Uterus (tissue), 3 donors: ENCODE measurements at regions not wholly inside any gene's neighbourhood (a gene's known extent, or its start where the extent isn't known, plus 50 kb on each side); places are given as distances from the start of the nearest gene placed in this dataset.
A peak's percentile ranks its signal among the peaks of the same experiment; 100 is the strongest.
"Not testable (repeated sequence)": the region's sequence is repeated elsewhere in the genome, so short reads cannot be mapped to it uniquely, and the experiment has no call there.

ENCODE experiments used
- DNase-seq, 2 donors: peaks; one replicate each; pipeline ENCODE4 v3.0.0-alpha.2; 2019 to 2020
- H3K27ac ChIP-seq, 2 donors: fragments of 200-600 bp; sonication (generic); 1 replicate in 1 of 2; 2 replicates in 1 of 2; pipeline ENCODE4 v1.5.1; 2016 to 2018
- H3K27me3 ChIP-seq, 2 donors: fragments of 200-600 bp; sonication (generic); one replicate each; pipeline ENCODE4 v1.5.1; 2018 to 2019; ENCODE audit warnings: control low read depth in 1 of 2
- H3K36me3 ChIP-seq, 2 donors: fragments of 200-600 bp; sonication (generic); one replicate each; pipeline ENCODE4 v1.5.1; 2019; ENCODE audit warnings: control low read depth in 1 of 2
- H3K4me1 ChIP-seq, 2 donors: fragments of 200-600 bp; sonication (generic); one replicate each; pipeline ENCODE4 v1.5.1; 2018 to 2019; ENCODE audit warnings: control low read depth in 1 of 2
- H3K4me3 ChIP-seq, 2 donors: fragments of 200-600 bp; sonication (generic); 1 replicate in 1 of 2; 2 replicates in 1 of 2; pipeline ENCODE4 v1.5.1; 2018 to 2019; ENCODE audit warnings: mild to moderate bottlenecking in 1 of 2
- H3K9me3 ChIP-seq, 2 donors: fragments of 200-600 bp; sonication (generic); one replicate each; pipeline ENCODE4 v1.5.1; 2019; ENCODE audit warnings: control low read depth in 1 of 2
- CTCF ChIP-seq, 4 experiments: fragments of 200-600 bp in 2 of 4; fragments of 450-650 bp in 2 of 4; sonication (generic) in 2 of 4; IDR thresholded peaks; one replicate each; pipeline ENCODE4 v1.5.1; 2016 to 2019; ENCODE audit warnings: antibody characterized with exemption in 4 of 4, mild to moderate bottlenecking in 2 of 4, moderate library complexity in 1 of 4
- POLR2A ChIP-seq, 2 donors: fragments of 450-650 bp; IDR thresholded peaks; one replicate each; pipeline ENCODE4 v1.6.1; 2016; ENCODE audit warnings: antibody characterized with exemption in 2 of 2, mild to moderate bottlenecking in 1 of 2, moderate library complexity in 1 of 2
- intact Hi-C: fragments of 100-400 bp; cut with DNase I; formaldehyde crosslinking; loops from one replicate; pipeline ENCODE4 v1.15.1; 2023; ENCODE audit warnings: low total_unique reads
- donor health status: DM: yes; HTN: yes; CAD: no.

- Histone ChIP-seq H3K36me3 (no peaks in the 10 kb centered on the region), H3K4me3 (peak overlapping the region; percentile 23 to 29), H3K27ac (no peak overlapping the region), H3K27me3 (no peaks in the 10 kb centered on the region), H3K9me3 (no peaks in the 10 kb centered on the region), H3K4me1 (no peaks in the 10 kb centered on the region)
- DNase-seq, result no peak
- no peak for TF ChIP-seq POLR2A (IDR thresholded peaks at IDR 0.05)
- TF ChIP-seq CTCF (IDR thresholded peaks at IDR 0.05), result no peak
- intact Hi-C loops, result no loop called here
These were observed 67.2 kb upstream of the ZNF527 start for GRCh38 chr19:37303591-37304171.

- Histone ChIP-seq H3K27ac (no peak overlapping the region), H3K9me3 (no peaks in the 10 kb centered on the region), H3K27me3 (no peaks in the 10 kb centered on the region), H3K36me3 (no peaks in the 10 kb centered on the region), H3K4me3 (peak overlapping the region; percentile 23 to 29), H3K4me1 (no peaks in the 10 kb centered on the region)
- intact Hi-C loops, result no loop called here
- TF ChIP-seq POLR2A (IDR thresholded peaks at IDR 0.05) (no peak), CTCF (IDR thresholded peaks at IDR 0.05) (no peak)
- DNase-seq, result peak; percentile 45 to 49
These were observed 66.6 kb upstream of the ZNF527 start for GRCh38 chr19:37304190-37304883.

GRCh38 chr19:37304884-37305255, 66.0 kb upstream of the ZNF527 start:
- Histone ChIP-seq H3K36me3 (no peaks in the 10 kb centered on the region), H3K4me3 (no peak overlapping the region), H3K4me1 (no peaks in the 10 kb centered on the region), H3K27ac (no peak overlapping the region), H3K27me3 (no peaks in the 10 kb centered on the region), H3K9me3 (no peaks in the 10 kb centered on the region)
- TF ChIP-seq POLR2A (IDR thresholded peaks at IDR 0.05) (no peak), CTCF (IDR thresholded peaks at IDR 0.05) (no peak)
- intact Hi-C loops, result no loop called here
- no peak for DNase-seq

GRCh38 chr19:37306383-37306963, 64.4 kb upstream of the ZNF527 start:
- TF ChIP-seq CTCF (IDR thresholded peaks at IDR 0.05) (no peak), POLR2A (IDR thresholded peaks at IDR 0.05) (no peak)
- Histone ChIP-seq H3K4me3 (no peak overlapping the region), H3K4me1 (no peaks in the 10 kb centered on the region), H3K27me3 (no peaks in the 10 kb centered on the region), H3K27ac (no peak overlapping the region), H3K9me3 (no peaks in the 10 kb centered on the region), H3K36me3 (no peaks in the 10 kb centered on the region)
- intact Hi-C loops, result no loop called here
- DNase-seq, result no peak

GRCh38 chr19:37309834-37310575, 60.9 kb upstream of the ZNF527 start:
- no peaks in the 10 kb centered on the region for H3K27me3 ChIP-seq
- intact Hi-C loops, result no loop called here
- no peaks in the 10 kb centered on the region for H3K36me3 ChIP-seq
- no peaks in the 10 kb centered on the region for H3K4me1 ChIP-seq
- DNase-seq, result no peak
- TF ChIP-seq CTCF (IDR thresholded peaks at IDR 0.05), result no peak
- no peak for TF ChIP-seq POLR2A (IDR thresholded peaks at IDR 0.05)
- H3K4me3 ChIP-seq, result no peak overlapping the region
- no peaks in the 10 kb centered on the region for H3K9me3 ChIP-seq
- no peak overlapping the region for H3K27ac ChIP-seq

- Histone ChIP-seq H3K27ac (peak overlapping the region; percentile 45 to 65), H3K4me3 (peak overlapping the region; percentile 12 to 29)
- H3K4me1 ChIP-seq, H3K9me3 ChIP-seq, H3K36me3 ChIP-seq, intact Hi-C loops, H3K27me3 ChIP-seq: not testable (repeated sequence)
- DNase-seq, result peak; percentile 39 to 48
These were observed 58.2 kb upstream of the ZNF527 start for GRCh38 chr19:37312531-37313334.
